ENCODE measurements at regions not wholly inside any gene's neighbourhood (a gene's known extent, or its start where the extent isn't known, plus 50 kb on each side); places are given as distances from the start of the nearest gene placed in this dataset.

DNA sequence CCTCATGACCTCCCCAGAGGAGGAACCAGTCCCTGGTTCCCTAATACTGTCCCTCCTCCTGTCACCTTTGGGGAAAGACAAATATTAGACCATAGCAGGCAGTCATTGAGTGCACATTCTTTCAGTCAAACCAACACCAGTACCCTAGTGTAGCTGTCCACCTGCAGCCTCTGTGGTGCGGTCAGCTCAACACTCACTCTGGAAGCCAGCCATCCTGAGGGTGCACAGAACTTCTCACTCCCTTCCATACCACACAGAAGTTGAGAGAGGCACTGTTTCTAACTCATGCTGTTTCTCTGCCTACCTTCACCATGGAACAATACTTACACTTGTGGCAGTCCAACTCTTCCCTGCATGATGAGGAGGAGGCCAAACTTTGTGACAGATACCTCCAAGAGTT lies 175.6 kb upstream of the FOXN2 start:
- Histone ChIP-seq H3K27ac (ENCODE audit: low read depth, low read length) (no peak overlapping the region), H3K4me3 (ENCODE audit: insufficient read depth, low read length) (no peak overlapping the region), H4K20me1 (ENCODE audit: insufficient read depth, low read length) (no peaks in the 10 kb centered on the region), H3K4me2 (ENCODE audit: insufficient read depth, low read length) (no peak overlapping the region), H3K4me1 (ENCODE audit: insufficient read depth, low read length) (no peaks in the 10 kb centered on the region), H3K27me3 (ENCODE audit: insufficient read depth, low read length) (no peaks in the 10 kb centered on the region), H3K9me3 (ENCODE audit: low read depth, low read length) (no peaks in the 10 kb centered on the region), H3K79me2 (ENCODE audit: insufficient read depth, low read length) (no peaks in the 10 kb centered on the region), H2AFZ (ENCODE audit: low read length) (no peak overlapping the region), H3K36me3 (ENCODE audit: insufficient read depth, low read length) (no peaks in the 10 kb centered on the region)
- TF ChIP-seq, protein P1, sequence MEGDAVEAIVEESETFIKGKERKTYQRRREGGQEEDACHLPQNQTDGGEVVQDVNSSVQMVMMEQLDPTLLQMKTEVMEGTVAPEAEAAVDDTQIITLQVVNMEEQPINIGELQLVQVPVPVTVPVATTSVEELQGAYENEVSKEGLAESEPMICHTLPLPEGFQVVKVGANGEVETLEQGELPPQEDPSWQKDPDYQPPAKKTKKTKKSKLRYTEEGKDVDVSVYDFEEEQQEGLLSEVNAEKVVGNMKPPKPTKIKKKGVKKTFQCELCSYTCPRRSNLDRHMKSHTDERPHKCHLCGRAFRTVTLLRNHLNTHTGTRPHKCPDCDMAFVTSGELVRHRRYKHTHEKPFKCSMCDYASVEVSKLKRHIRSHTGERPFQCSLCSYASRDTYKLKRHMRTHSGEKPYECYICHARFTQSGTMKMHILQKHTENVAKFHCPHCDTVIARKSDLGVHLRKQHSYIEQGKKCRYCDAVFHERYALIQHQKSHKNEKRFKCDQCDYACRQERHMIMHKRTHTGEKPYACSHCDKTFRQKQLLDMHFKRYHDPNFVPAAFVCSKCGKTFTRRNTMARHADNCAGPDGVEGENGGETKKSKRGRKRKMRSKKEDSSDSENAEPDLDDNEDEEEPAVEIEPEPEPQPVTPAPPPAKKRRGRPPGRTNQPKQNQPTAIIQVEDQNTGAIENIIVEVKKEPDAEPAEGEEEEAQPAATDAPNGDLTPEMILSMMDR (IDR thresholded peaks at IDR 0.05; ENCODE audit: extremely low read depth, low read depth, low read length): no peak
- DNase-seq (ENCODE audit: insufficient read length, low spot score, missing footprints): no peak

DNA sequence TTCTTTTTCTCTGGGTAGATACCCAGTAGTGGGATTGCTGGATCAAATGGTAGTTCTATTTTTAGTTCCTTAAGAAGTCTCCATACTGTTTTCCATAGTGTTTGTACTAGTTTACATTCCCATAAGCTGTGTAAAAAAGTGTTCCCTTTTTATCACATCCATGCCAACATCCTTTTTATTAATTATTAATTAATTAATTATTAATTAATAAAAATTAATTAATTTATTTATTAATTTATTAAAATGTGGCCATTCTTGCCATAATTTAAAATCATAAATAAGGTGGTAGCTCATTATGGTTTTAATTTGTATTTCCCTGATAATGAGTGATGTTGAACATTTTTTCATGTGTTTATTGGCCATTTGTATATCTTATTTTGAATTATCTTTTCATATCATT lies 173.9 kb upstream of the FOXN2 start:
- Histone ChIP-seq H3K4me2 (ENCODE audit: insufficient read depth, low read length) (no peak overlapping the region), H3K27me3 (ENCODE audit: insufficient read depth, low read length) (no peaks in the 10 kb centered on the region), H4K20me1 (ENCODE audit: insufficient read depth, low read length) (no peaks in the 10 kb centered on the region), H2AFZ (ENCODE audit: low read length) (no peak overlapping the region), H3K36me3 (ENCODE audit: insufficient read depth, low read length) (no peaks in the 10 kb centered on the region), H3K4me1 (ENCODE audit: insufficient read depth, low read length) (no peaks in the 10 kb centered on the region), H3K27ac (ENCODE audit: low read depth, low read length) (no peak overlapping the region), H3K79me2 (ENCODE audit: insufficient read depth, low read length) (no peaks in the 10 kb centered on the region), H3K9me3 (ENCODE audit: low read depth, low read length) (no peaks in the 10 kb centered on the region), H3K4me3 (ENCODE audit: insufficient read depth, low read length) (no peak overlapping the region)
- TF ChIP-seq, protein P1 (IDR thresholded peaks at IDR 0.05; ENCODE audit: extremely low read depth, low read depth, low read length): no peak
- no peak for DNase-seq (ENCODE audit: insufficient read length, low spot score, missing footprints)

DNA sequence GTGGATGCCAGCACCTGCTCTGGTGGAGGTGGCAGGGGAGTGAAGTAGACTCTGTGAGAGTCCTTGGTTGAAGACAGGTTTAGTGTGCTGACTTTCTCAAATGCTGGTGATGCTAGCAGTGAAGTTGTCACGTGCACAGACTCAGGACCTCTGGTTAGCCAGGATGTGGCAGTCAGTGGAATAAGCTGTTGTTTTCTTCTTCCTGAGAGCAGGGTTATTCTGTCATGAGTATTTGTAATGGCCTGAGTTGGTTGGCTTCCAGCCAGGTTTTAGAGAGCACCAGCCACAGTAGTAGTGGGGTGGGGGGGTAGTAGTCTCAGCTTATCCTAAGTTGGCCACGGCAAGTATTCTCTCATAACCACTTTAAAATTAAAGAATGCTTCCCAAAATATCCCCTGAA lies 169.7 kb upstream of the FOXN2 start:
- no peaks in the 10 kb centered on the region for H3K36me3 ChIP-seq (ENCODE audit: insufficient read depth, low read length)
- no peaks in the 10 kb centered on the region for H3K79me2 ChIP-seq (ENCODE audit: insufficient read depth, low read length)
- TF ChIP-seq, protein P1 (IDR thresholded peaks at IDR 0.05; ENCODE audit: extremely low read depth, low read depth, low read length): no peak
- H2AFZ ChIP-seq (ENCODE audit: low read length): no peak overlapping the region
- H3K4me2 ChIP-seq (ENCODE audit: insufficient read depth, low read length): no peak overlapping the region
- DNase-seq (ENCODE audit: insufficient read length, low spot score, missing footprints): no peak
- no peaks in the 10 kb centered on the region for H3K4me1 ChIP-seq (ENCODE audit: insufficient read depth, low read length)
- no peaks in the 10 kb centered on the region for H3K9me3 ChIP-seq (ENCODE audit: low read depth, low read length)
- H3K27me3 ChIP-seq (ENCODE audit: insufficient read depth, low read length): no peaks in the 10 kb centered on the region
- no peaks in the 10 kb centered on the region for H4K20me1 ChIP-seq (ENCODE audit: insufficient read depth, low read length)
- no peak overlapping the region for H3K27ac ChIP-seq (ENCODE audit: low read depth, low read length)
- no peak overlapping the region for H3K4me3 ChIP-seq (ENCODE audit: insufficient read depth, low read length)

DNA sequence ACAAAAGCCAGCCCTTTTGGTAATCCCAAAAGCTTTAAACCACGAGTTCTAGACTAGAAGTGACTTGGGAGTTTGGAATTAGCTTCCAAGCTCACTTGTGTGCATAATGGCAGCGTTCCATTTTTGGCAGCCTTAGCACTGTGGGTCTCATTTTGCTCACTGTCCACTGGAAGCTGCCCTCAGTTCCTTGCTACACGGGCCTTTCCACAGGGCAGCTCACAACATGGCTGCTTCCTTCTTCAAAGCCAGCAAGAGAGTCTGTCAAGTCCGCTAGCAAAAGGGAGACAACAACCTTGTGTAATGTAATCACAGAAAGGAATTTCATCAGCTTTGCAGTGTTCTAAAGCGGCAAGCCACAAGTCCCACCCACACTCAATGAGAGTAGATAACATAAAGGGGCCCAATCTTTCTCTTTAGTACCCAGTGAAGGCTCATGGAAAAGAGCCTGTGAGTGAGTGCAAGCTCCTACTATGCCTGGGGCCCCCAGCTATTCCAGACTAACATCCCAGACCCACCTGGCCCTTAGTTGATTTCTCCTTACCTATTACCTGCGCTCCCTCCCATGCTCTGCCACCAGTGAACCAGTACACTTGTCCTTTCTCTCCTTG lies 168.5 kb upstream of the FOXN2 start:
- H3K27me3 ChIP-seq (ENCODE audit: insufficient read depth, low read length): no peaks in the 10 kb centered on the region
- H3K27ac ChIP-seq (ENCODE audit: low read depth, low read length): no peak overlapping the region
- H4K20me1 ChIP-seq (ENCODE audit: insufficient read depth, low read length): no peaks in the 10 kb centered on the region
- H2AFZ ChIP-seq (ENCODE audit: low read length): peak overlapping the region; percentile 73
- H3K9me3 ChIP-seq (ENCODE audit: low read depth, low read length): no peaks in the 10 kb centered on the region
- H3K4me2 ChIP-seq (ENCODE audit: insufficient read depth, low read length): no peak overlapping the region
- H3K4me3 ChIP-seq (ENCODE audit: insufficient read depth, low read length): no peak overlapping the region
- no peaks in the 10 kb centered on the region for H3K36me3 ChIP-seq (ENCODE audit: insufficient read depth, low read length)
- no peak for DNase-seq (ENCODE audit: insufficient read length, low spot score, missing footprints)
- no peaks in the 10 kb centered on the region for H3K4me1 ChIP-seq (ENCODE audit: insufficient read depth, low read length)
- no peaks in the 10 kb centered on the region for H3K79me2 ChIP-seq (ENCODE audit: insufficient read depth, low read length)
- TF ChIP-seq, protein P1 (IDR thresholded peaks at IDR 0.05; ENCODE audit: extremely low read depth, low read depth, low read length): no peak

Data from osteoblast (primary cell).